Fibroblast of skin of left quadriceps (primary cell): ENCODE measurements at regions not wholly inside any gene's neighbourhood (a gene's known extent, or its start where the extent isn't known, plus 50 kb on each side); places are given as distances from the start of the nearest gene placed in this dataset.

Experiments used
- DNase-seq, 2 experiments: peaks; one replicate each; pipeline ENCODE4 v3.0.0-alpha.2; 2013; ENCODE audit warnings: low read depth in 2 of 2

GRCh38 chr10:44056967-44057805 is 327.7 kb downstream of the CXCL12 start:
- DNase-seq = no peak

- DNase-seq = no peak
Measured at GRCh38 chr10:44056206-44056605, 328.7 kb downstream of the CXCL12 start.

GRCh38 chr10:44054046-44054445 is 330.9 kb downstream of the CXCL12 start:
- DNase-seq = no peak

- DNase-seq = no peak
Measured at GRCh38 chr10:44053391-44053790, 331.5 kb downstream of the CXCL12 start.

GRCh38 chr10:44051584-44052385 is 333.1 kb downstream of the CXCL12 start:
- peak; percentile 67 to 69 for DNase-seq

GRCh38 chr10:44051091-44051490 is 333.8 kb downstream of the CXCL12 start:
- DNase-seq = no peak

- no peak for DNase-seq
Measured at GRCh38 chr10:44049301-44050015, 335.4 kb downstream of the CXCL12 start.

GRCh38 chr10:44047361-44047760 is 337.5 kb downstream of the CXCL12 start:
- DNase-seq = no peak

GRCh38 chr10:44046605-44047004 is 338.3 kb downstream of the CXCL12 start:
- no peak for DNase-seq

GRCh38 chr10:44045020-44045419 is 339.9 kb downstream of the CXCL12 start:
- no peak for DNase-seq

- no peak for DNase-seq
Measured at GRCh38 chr10:44044549-44044948, 340.3 kb downstream of the CXCL12 start.

GRCh38 chr10:44043646-44044375 is 341.1 kb downstream of the CXCL12 start:
- no peak for DNase-seq

- DNase-seq = no peak
Measured at GRCh38 chr10:44042926-44043602, 341.8 kb downstream of the CXCL12 start.

GRCh38 chr10:44042075-44042770 is 342.7 kb downstream of the CXCL12 start:
- DNase-seq = no peak

GRCh38 chr10:44039599-44039998 is 345.3 kb downstream of the CXCL12 start:
- DNase-seq = no peak

GRCh38 chr10:44036425-44036824 is 348.5 kb downstream of the CXCL12 start:
- no peak for DNase-seq

GRCh38 chr10:44035474-44036197 is 349.3 kb downstream of the CXCL12 start:
- no peak for DNase-seq

- DNase-seq = no peak
Measured at GRCh38 chr10:44034946-44035345, 350.0 kb downstream of the CXCL12 start.

GRCh38 chr10:44033008-44033407 is 351.9 kb downstream of the CXCL12 start:
- peak; percentile 78 to 80 for DNase-seq

- peak; percentile 36 to 49 for DNase-seq
Measured at GRCh38 chr10:44032216-44032615, 352.7 kb downstream of the CXCL12 start.
